HG03103 (cell line): ENCODE measurements at regions not wholly inside any gene's neighbourhood (a gene's known extent, or its start where the extent isn't known, plus 50 kb on each side); places are given as distances from the start of the nearest gene placed in this dataset.

Source experiments
- ATAC-seq: cut with Tn5 transposase; IDR thresholded peaks from one replicate; pipeline ENCODE4 v1.9.1; 2021; ENCODE audit warnings: low read depth; ENCODE audit not compliant: unreplicated experiment

DNA sequence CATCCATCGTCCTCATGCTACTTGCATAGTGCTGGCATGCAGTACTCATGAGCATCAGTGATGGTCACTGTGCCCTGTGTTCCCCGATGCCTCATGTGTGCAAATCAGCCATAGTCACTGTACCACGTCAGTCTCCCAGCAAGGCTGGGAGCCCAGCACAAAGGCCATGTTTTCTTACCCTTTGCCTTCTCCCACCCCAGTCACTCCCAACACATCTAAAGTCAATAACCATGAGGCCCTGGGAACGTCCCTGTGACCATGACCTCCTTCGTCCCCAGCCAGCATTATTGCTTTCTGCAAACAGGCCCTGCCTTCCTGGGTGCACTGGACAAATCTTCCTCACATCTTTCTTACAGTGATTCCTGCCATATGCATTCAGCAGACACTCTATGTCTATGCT, 406.1 kb downstream of the ICE1 start:
- ATAC-seq = no peak

GRCh38 chr5:5826911-5827310, 404.4 kb downstream of the ICE1 start:
- ATAC-seq = no peak

GRCh38 chr5:5822729-5823257, 400.3 kb downstream of the ICE1 start:
- no peak for ATAC-seq

DNA sequence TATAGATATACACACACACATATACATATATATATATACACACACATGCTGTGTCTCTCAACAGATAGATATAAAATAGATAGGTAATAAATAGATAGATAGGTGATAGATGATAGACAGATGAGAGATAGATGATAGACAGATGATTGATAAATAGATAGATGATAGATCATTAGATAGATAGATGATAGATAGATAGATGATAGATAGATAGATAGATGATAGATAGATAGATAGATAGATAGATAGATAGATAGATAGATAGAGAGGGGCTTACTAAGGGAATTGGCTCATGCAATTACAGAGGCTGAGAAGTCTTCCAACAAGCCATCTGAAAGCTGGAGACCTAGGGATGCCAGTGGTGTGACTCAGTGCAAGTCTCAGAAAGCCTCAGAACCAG, 394.5 kb downstream of the ICE1 start:
- ATAC-seq = no peak

GRCh38 chr5:5813441-5813840, 391.0 kb downstream of the ICE1 start:
- no peak for ATAC-seq

- ATAC-seq = no peak
These were observed 388.0 kb downstream of the ICE1 start for GRCh38 chr5:5810461-5810860.

- no peak for ATAC-seq
These were observed 383.4 kb downstream of the ICE1 start for GRCh38 chr5:5805916-5806315.

DNA sequence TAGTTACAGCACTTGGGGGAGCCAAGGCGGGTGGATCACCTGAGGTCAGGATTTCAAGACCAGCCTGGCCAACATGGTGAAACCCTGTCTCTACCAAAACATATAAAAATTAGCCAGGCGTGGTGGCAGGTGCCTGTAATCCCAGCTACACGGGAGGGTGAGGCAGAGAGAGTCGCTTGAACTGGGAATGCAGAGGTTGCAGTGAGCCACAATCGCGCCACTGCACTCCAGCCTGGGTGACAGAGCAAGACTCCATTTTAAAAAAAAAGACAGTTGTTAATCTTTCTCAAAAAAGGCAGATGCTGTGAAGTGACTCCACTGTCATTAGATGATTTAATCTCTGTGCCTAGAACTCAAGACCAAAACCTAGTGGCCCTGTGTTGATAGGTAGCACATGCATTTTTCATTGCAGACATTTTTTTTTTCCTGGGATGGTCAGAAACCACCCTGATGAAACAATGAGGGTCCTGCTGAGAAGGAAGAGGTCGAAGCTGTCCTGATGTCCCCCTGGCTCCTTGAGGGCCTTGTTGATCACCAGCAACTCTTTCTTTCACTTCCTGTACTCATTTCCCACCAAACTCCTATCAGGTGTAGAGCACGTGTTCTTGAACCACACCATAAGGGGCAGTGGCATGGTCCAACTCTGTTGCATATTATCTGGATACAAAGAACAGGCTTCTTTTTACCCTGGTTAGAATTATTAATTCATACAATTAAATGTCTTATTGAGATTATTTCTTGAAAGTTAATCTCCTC, 382.2 kb downstream of the ICE1 start:
- no peak for ATAC-seq

DNA sequence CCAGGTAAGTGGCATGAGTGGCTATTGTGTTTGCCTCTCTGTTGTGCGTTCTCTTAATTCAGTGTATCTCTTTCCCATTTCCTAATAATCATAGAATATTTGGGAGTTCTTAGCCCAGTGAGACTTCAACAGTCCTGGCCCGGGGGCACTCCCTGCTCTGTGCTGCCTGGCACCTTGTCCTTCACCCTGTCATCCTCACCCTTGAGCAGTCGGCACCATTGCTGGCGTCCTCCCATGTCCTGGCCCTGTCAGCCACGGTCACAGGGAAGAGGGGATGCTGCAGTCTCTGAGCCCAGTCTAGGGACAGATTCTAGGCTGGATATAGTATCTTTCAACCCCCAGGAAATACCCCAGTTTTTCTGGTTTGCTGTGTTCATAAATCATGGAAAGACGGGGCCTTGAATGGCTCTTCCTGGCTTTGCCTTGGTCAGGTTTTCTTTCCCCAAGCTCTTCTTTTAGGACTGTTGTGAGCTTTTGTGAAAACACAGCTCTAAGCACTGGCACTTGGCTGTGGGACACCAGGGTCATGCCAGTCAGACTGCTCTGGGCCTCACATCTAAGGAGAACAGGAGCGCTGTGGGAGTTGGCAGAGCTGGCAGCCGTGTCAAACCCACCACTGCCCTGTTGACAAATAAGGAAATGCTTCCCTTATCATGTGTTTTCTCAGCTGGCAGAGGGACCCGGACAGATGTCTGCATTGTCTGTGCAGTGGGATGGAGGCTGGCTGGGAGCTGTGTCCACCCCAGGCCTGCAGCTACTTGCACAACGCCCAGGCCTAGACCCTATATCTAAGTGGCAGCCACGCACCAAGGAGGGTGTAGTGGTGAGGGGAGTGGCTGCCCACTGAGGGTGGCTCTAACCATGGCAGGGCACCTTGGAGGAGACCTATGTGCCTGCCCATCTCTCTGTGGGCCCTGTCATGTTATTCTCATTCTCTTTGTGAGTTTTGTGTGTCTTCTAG, 378.6 kb downstream of the ICE1 start:
- no peak for ATAC-seq

GRCh38 chr5:5799826-5800225, 377.3 kb downstream of the ICE1 start:
- ATAC-seq = no peak

DNA sequence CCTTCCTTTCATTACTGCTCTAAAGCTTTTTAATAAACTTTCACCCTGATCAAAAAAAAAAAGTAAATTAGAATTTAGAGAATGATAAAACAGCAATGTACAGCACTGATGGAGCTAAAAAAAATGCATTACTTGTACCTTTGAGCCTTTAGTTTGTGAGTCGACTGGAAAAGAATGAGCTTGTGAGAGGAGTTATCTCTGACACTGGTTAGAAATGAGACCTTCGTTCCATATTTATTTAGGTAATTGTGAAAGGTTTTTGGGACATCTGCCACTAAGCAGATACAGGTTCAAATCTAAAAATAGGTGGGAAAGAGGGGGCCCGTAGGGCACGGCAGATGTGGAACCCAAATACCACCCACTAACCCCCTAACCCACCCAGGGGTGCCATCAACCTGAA, 376.8 kb downstream of the ICE1 start:
- no peak for ATAC-seq

GRCh38 chr5:5798462-5798861, 376.0 kb downstream of the ICE1 start:
- no peak for ATAC-seq

- ATAC-seq = no peak
These were observed 375.6 kb downstream of the ICE1 start for GRCh38 chr5:5798041-5798440.

- no peak for ATAC-seq
These were observed 372.7 kb downstream of the ICE1 start for GRCh38 chr5:5795074-5795771.

GRCh38 chr5:5794118-5794560, 371.7 kb downstream of the ICE1 start:
- no peak for ATAC-seq

GRCh38 chr5:5793242-5794117, 371.0 kb downstream of the ICE1 start:
- no peak for ATAC-seq

DNA sequence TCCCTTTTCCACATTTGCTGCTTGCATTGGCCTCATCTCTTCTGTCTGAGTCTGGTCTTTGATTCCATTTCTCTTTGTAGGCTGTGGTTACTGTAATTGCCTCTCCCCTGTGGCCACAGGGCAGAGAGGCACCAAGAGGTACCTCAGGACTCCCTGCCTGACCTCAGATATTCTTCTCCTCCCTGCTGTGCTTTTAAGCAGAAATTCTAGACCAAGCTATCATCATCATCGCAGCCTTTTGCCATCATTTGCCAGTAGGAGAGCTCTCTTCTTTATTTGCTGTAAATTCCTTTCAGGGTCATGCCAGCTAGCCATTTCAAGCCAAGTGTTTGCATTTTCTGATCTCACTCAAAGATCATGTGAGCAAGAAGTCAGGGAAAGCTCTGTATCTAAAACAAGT, 369.6 kb downstream of the ICE1 start:
- no peak for ATAC-seq

- ATAC-seq = no peak
These were observed 366.3 kb downstream of the ICE1 start for GRCh38 chr5:5788793-5789192.

GRCh38 chr5:5787373-5787772, 364.9 kb downstream of the ICE1 start:
- no peak for ATAC-seq

- ATAC-seq = no peak
These were observed 361.6 kb downstream of the ICE1 start for GRCh38 chr5:5784101-5784500.
